WTC11 (cell line): ENCODE measurements at regions not wholly inside any gene's neighbourhood (a gene's known extent, or its start where the extent isn't known, plus 50 kb on each side); places are given as distances from the start of the nearest gene placed in this dataset.

Source experiments
- ATAC-seq: fragments of 200-7000 bp; cut with Tn5 transposase; 2 replicates; pipeline ENCODE4 v1.10.0; 2021; ENCODE audit warnings: mild to moderate bottlenecking, moderate library complexity
- CTCF ChIA-PET: fragments of 300-600 bp; sonication (Branson Sonifier 250); formaldehyde crosslinking; loops from one replicate; lab custom pipeline; 2021; ENCODE audit warnings: antibody characterized with exemption; lab: Charles Lee
- POLR2A ChIA-PET: fragments of 350-600 bp; sonication (Branson Sonifier 250); formaldehyde crosslinking; loops from one replicate; lab custom pipeline; 2021; ENCODE audit warnings: antibody characterized with exemption; lab: Charles Lee
- DNase-seq: peaks from one replicate; pipeline ENCODE4 v3.0.0; 2021; ENCODE audit warnings: low spot score
- H3K27ac Mint-ChIP-seq: 2 replicates; pipeline ENCODE4 v1.8.0; 2021; ENCODE audit warnings: mixed read lengths
- H3K27me3 Mint-ChIP-seq: 2 replicates; pipeline ENCODE4 v1.8.0; 2021; ENCODE audit warnings: low read depth, mild to moderate bottlenecking, moderate library complexity, mixed read lengths
- H3K36me3 Mint-ChIP-seq: 2 replicates; pipeline ENCODE4 v1.8.0; 2021; ENCODE audit warnings: mixed read lengths
- H3K4me1 Mint-ChIP-seq: 2 replicates; pipeline ENCODE4 v1.8.0; 2022; ENCODE audit warnings: mixed read lengths
- H3K4me3 Mint-ChIP-seq: 2 replicates; pipeline ENCODE4 v1.8.0; 2021; ENCODE audit warnings: mild to moderate bottlenecking, moderate library complexity, mixed read lengths
- H3K9me3 Mint-ChIP-seq: 2 replicates; pipeline ENCODE4 v1.8.0; 2021; ENCODE audit warnings: mixed read lengths
- ESRRA ChIP-seq: sonication (generic); formaldehyde crosslinking; IDR thresholded peaks from 2 replicates; pipeline ENCODE4 v1.8.1; 2022; ENCODE audit warnings: mild to moderate bottlenecking, missing genetic modification reagents, borderline replicate concordance
- GTF2I ChIP-seq: fragments of 250-450 bp; sonication (Bioruptor Pico); conservative IDR thresholded peaks from 2 replicates; pipeline ENCODE4 v1.4.0; 2021; ENCODE audit warnings: mild to moderate bottlenecking
- KAT7 ChIP-seq: sonication (generic); formaldehyde crosslinking; IDR thresholded peaks from 2 replicates; pipeline ENCODE4 v1.8.1; 2023; ENCODE audit warnings: missing genetic modification reagents, mild to moderate bottlenecking, borderline replicate concordance
- NFYB ChIP-seq: sonication (generic); formaldehyde crosslinking; conservative IDR thresholded peaks from 2 replicates; pipeline ENCODE4 v1.8.0; 2022; ENCODE audit warnings: low read depth, missing genetic modification reagents
- SOX15 ChIP-seq: fragments of 250-450 bp; sonication (Bioruptor Pico); IDR thresholded peaks from 2 replicates; pipeline ENCODE4 v1.9.0; 2021; ENCODE audit warnings: mild to moderate bottlenecking
- TP53 ChIP-seq: sonication (generic); formaldehyde crosslinking; IDR thresholded peaks from 2 replicates; pipeline ENCODE4 v1.8.1; 2023; ENCODE audit warnings: mild to moderate bottlenecking, missing genetic modification reagents
- ZNF121 ChIP-seq: sonication (generic); formaldehyde crosslinking; IDR thresholded peaks from 2 replicates; pipeline ENCODE4 v1.8.0; 2023; ENCODE audit warnings: missing genetic modification reagents
- ZNF317 ChIP-seq: sonication (generic); formaldehyde crosslinking; IDR thresholded peaks from 2 replicates; pipeline ENCODE4 v1.8.1; 2023; ENCODE audit warnings: low read depth, mild to moderate bottlenecking, moderate library complexity, missing genetic modification reagents, borderline replicate concordance
- ZNF396 ChIP-seq: fragments of 250-450 bp; sonication (Bioruptor Pico); IDR thresholded peaks from 2 replicates; pipeline ENCODE4 v1.8.0; 2021; ENCODE audit warnings: mild to moderate bottlenecking, moderate library complexity, borderline replicate concordance
- TF ChIP-seq, protein P1 (sequence below): sonication (generic); formaldehyde crosslinking; conservative IDR thresholded peaks from 2 replicates; pipeline ENCODE4 v1.8.1; 2022; ENCODE audit warnings: mild to moderate bottlenecking, missing genetic modification reagents
- TF ChIP-seq, protein P2 (sequence below): sonication (generic); formaldehyde crosslinking; IDR thresholded peaks from 2 replicates; pipeline ENCODE4 v1.8.0; 2023; ENCODE audit warnings: mild to moderate bottlenecking, missing genetic modification reagents
- TF ChIP-seq, protein P3 (sequence below): sonication (generic); formaldehyde crosslinking; IDR thresholded peaks from 2 replicates; pipeline ENCODE4 v1.8.0; 2022; ENCODE audit warnings: missing genetic modification reagents
- TF ChIP-seq, protein P4 (sequence below): sonication (generic); formaldehyde crosslinking; IDR thresholded peaks from 2 replicates; pipeline ENCODE4 v1.8.0; 2022; ENCODE audit warnings: mild to moderate bottlenecking, missing genetic modification reagents
- TF ChIP-seq, protein P5 (sequence below): sonication (generic); formaldehyde crosslinking; IDR thresholded peaks from 2 replicates; pipeline ENCODE4 v1.8.1; 2023; ENCODE audit warnings: mild to moderate bottlenecking, moderate library complexity, missing genetic modification reagents
- TF ChIP-seq, protein P6 (sequence below): fragments of 250-450 bp; sonication (Bioruptor Pico); conservative IDR thresholded peaks from 2 replicates; pipeline ENCODE4 v1.9.0; 2021; ENCODE audit warnings: mild to moderate bottlenecking
- TF ChIP-seq, protein P7 (sequence below): sonication (generic); formaldehyde crosslinking; IDR thresholded peaks from 2 replicates; pipeline ENCODE4 v1.8.1; 2022; ENCODE audit warnings: mild to moderate bottlenecking, missing genetic modification reagents, moderate library complexity, borderline replicate concordance
- TF ChIP-seq, protein P8 (sequence below): fragments of 250-450 bp; sonication (Bioruptor Pico); IDR thresholded peaks from 2 replicates; pipeline ENCODE4 v1.9.0; 2021; ENCODE audit warnings: mild to moderate bottlenecking
- TF ChIP-seq, protein P9 (sequence below): sonication (generic); formaldehyde crosslinking; IDR thresholded peaks from 2 replicates; pipeline ENCODE4 v1.8.1; 2022; ENCODE audit warnings: low read depth, missing genetic modification reagents, borderline replicate concordance

DNA sequence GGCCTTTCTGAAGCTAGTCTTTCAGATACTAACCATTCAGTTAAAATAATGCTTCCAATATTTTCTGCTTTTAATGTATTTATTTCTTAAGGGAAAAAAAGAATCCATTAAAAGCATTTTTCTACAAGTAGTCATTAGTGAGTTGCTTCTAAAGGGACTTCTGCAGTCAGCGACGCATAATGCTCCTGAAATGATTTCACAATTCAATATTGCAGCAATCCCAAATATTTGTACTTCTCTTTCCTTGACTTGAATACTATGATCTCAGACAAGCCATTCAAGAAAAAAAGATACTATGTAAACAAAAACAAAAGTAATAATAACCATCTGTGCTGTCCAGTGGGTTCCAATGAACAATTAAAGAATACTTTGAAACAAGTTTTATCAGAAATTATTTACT, 681.0 kb downstream of the DIPK2A start:
- no peaks in the 10 kb centered on the region for H3K27me3 Mint-ChIP-seq
- ATAC-seq: no peak
- no peaks in the 10 kb centered on the region for H3K4me1 Mint-ChIP-seq
- no peak overlapping the region for H3K4me3 Mint-ChIP-seq
- TF ChIP-seq ZNF396 (CRISPR knock-in tag): no peak
- H3K36me3 Mint-ChIP-seq: no peaks in the 10 kb centered on the region
- no peaks in the 10 kb centered on the region for H3K9me3 Mint-ChIP-seq
- CTCF ChIA-PET: no interaction called here
- no peak overlapping the region for H3K27ac Mint-ChIP-seq
- DNase-seq: no peak
- POLR2A ChIA-PET: no interaction called here

DNA sequence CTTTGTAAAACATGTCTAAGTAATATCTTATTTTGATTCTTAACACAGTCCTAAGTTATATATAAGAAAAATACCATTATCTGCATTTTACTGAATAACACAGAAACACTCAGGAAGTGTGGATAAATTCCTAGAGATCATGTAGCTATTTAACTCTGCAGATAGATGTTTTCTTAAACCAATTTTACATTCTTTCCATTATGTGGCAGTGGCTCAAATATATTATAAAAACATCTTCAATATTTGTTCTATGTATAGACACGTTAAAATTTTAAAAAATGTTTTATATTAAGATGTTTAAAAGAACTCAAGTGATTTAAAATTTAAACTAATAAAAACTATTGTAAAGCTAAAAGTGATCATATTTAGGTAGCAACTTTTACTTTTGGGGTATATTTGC, 683.8 kb downstream of the DIPK2A start:
- ChIA-PET POLR2A (no interaction called here), CTCF (no interaction called here)
- Mint-ChIP-seq H3K4me3 (no peak overlapping the region), H3K9me3 (0 out of 2 replicates have a peak, but pooled peaks cover under 1% of the 10 kb centered on the region), H3K27ac (no peak overlapping the region), H3K27me3 (no peaks in the 10 kb centered on the region), H3K36me3 (no peaks in the 10 kb centered on the region), H3K4me1 (no peaks in the 10 kb centered on the region)
- ATAC-seq (no peak), DNase-seq (no peak)
- TF ChIP-seq, protein P1, sequence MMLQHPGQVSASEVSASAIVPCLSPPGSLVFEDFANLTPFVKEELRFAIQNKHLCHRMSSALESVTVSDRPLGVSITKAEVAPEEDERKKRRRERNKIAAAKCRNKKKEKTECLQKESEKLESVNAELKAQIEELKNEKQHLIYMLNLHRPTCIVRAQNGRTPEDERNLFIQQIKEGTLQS: no peak
- TF ChIP-seq, protein P2, sequence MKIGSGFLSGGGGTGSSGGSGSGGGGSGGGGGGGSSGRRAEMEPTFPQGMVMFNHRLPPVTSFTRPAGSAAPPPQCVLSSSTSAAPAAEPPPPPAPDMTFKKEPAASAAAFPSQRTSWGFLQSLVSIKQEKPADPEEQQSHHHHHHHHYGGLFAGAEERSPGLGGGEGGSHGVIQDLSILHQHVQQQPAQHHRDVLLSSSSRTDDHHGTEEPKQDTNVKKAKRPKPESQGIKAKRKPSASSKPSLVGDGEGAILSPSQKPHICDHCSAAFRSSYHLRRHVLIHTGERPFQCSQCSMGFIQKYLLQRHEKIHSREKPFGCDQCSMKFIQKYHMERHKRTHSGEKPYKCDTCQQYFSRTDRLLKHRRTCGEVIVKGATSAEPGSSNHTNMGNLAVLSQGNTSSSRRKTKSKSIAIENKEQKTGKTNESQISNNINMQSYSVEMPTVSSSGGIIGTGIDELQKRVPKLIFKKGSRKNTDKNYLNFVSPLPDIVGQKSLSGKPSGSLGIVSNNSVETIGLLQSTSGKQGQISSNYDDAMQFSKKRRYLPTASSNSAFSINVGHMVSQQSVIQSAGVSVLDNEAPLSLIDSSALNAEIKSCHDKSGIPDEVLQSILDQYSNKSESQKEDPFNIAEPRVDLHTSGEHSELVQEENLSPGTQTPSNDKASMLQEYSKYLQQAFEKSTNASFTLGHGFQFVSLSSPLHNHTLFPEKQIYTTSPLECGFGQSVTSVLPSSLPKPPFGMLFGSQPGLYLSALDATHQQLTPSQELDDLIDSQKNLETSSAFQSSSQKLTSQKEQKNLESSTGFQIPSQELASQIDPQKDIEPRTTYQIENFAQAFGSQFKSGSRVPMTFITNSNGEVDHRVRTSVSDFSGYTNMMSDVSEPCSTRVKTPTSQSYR (CRISPR knock-in tag): no peak
- TF ChIP-seq, protein P3, sequence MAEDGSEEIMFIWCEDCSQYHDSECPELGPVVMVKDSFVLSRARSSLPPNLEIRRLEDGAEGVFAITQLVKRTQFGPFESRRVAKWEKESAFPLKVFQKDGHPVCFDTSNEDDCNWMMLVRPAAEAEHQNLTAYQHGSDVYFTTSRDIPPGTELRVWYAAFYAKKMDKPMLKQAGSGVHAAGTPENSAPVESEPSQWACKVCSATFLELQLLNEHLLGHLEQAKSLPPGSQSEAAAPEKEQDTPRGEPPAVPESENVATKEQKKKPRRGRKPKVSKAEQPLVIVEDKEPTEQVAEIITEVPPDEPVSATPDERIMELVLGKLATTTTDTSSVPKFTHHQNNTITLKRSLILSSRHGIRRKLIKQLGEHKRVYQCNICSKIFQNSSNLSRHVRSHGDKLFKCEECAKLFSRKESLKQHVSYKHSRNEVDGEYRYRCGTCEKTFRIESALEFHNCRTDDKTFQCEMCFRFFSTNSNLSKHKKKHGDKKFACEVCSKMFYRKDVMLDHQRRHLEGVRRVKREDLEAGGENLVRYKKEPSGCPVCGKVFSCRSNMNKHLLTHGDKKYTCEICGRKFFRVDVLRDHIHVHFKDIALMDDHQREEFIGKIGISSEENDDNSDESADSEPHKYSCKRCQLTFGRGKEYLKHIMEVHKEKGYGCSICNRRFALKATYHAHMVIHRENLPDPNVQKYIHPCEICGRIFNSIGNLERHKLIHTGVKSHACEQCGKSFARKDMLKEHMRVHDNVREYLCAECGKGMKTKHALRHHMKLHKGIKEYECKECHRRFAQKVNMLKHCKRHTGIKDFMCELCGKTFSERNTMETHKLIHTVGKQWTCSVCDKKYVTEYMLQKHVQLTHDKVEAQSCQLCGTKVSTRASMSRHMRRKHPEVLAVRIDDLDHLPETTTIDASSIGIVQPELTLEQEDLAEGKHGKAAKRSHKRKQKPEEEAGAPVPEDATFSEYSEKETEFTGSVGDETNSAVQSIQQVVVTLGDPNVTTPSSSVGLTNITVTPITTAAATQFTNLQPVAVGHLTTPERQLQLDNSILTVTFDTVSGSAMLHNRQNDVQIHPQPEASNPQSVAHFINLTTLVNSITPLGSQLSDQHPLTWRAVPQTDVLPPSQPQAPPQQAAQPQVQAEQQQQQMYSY: no peak
- TF ChIP-seq, protein P4, sequence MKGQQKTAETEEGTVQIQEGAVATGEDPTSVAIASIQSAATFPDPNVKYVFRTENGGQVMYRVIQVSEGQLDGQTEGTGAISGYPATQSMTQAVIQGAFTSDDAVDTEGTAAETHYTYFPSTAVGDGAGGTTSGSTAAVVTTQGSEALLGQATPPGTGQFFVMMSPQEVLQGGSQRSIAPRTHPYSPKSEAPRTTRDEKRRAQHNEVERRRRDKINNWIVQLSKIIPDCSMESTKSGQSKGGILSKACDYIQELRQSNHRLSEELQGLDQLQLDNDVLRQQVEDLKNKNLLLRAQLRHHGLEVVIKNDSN (CRISPR knock-in tag): no peak
- TF ChIP-seq NFYB (CRISPR knock-in tag) (no peak), SOX15 (CRISPR knock-in tag) (no peak), GTF2I (CRISPR knock-in tag) (no peak), ESRRA (no peak), ZNF121 (CRISPR knock-in tag) (no peak), KAT7 (CRISPR knock-in tag) (no peak), ZNF317 (no peak), TP53 (no peak)
- TF ChIP-seq, protein P5, sequence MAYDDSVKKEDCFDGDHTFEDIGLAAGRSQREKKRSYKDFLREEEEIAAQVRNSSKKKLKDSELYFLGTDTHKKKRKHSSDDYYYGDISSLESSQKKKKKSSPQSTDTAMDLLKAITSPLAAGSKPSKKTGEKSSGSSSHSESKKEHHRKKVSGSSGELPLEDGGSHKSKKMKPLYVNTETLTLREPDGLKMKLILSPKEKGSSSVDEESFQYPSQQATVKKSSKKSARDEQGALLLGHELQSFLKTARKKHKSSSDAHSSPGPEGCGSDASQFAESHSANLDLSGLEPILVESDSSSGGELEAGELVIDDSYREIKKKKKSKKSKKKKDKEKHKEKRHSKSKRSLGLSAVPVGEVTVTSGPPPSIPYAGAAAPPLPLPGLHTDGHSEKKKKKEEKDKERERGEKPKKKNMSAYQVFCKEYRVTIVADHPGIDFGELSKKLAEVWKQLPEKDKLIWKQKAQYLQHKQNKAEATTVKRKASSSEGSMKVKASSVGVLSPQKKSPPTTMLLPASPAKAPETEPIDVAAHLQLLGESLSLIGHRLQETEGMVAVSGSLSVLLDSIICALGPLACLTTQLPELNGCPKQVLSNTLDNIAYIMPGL (CRISPR knock-in tag): no peak
- TF ChIP-seq, protein P6, sequence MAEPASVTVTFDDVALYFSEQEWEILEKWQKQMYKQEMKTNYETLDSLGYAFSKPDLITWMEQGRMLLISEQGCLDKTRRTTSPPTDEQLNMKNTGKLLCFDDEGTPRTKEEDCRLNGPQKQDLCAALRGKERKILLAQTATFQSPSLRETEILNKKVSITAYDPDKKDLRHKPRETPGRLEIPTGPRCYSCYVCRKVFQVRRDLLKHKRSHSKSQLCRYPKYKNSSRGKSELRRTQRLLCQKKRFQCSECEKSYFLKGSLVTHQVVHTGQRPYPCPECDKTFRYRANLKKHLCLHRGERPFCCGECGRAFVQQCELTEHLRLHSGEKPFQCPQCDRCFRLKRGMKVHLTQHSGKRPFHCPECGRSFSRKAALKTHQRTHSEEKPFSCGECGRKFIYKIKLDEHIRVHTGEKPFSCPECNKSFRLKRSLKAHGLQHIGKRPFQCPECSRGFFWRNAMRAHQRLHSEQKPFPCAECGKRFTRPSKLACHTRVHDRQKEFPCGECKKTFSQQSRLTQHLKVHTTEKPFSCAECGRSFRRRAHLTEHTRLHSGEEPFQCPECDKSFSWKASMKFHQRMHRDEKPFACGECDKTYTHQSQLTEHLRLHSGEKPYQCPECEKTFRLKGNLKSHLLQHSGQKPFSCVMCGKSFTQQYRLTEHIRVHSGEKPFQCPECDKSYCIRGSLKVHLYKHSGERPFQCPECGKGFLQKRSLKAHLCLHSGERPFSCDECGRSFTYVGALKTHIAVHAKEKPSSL (CRISPR knock-in tag): no peak
- TF ChIP-seq, protein P7, sequence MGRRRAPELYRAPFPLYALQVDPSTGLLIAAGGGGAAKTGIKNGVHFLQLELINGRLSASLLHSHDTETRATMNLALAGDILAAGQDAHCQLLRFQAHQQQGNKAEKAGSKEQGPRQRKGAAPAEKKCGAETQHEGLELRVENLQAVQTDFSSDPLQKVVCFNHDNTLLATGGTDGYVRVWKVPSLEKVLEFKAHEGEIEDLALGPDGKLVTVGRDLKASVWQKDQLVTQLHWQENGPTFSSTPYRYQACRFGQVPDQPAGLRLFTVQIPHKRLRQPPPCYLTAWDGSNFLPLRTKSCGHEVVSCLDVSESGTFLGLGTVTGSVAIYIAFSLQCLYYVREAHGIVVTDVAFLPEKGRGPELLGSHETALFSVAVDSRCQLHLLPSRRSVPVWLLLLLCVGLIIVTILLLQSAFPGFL: no peak
- TF ChIP-seq, protein P8, sequence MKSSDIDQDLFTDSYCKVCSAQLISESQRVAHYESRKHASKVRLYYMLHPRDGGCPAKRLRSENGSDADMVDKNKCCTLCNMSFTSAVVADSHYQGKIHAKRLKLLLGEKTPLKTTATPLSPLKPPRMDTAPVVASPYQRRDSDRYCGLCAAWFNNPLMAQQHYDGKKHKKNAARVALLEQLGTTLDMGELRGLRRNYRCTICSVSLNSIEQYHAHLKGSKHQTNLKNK: no peak
- TF ChIP-seq, protein P9, sequence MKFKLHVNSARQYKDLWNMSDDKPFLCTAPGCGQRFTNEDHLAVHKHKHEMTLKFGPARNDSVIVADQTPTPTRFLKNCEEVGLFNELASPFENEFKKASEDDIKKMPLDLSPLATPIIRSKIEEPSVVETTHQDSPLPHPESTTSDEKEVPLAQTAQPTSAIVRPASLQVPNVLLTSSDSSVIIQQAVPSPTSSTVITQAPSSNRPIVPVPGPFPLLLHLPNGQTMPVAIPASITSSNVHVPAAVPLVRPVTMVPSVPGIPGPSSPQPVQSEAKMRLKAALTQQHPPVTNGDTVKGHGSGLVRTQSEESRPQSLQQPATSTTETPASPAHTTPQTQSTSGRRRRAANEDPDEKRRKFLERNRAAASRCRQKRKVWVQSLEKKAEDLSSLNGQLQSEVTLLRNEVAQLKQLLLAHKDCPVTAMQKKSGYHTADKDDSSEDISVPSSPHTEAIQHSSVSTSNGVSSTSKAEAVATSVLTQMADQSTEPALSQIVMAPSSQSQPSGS: no peak
